Muscle of leg (tissue), 3 donors: ENCODE measurements at regions not wholly inside any gene's neighbourhood (a gene's known extent, or its start where the extent isn't known, plus 50 kb on each side); places are given as distances from the start of the nearest gene placed in this dataset.

Source experiments
- DNase-seq: peaks from one replicate; pipeline ENCODE4 v3.0.0; 2013
- H3K27ac ChIP-seq: one replicate; pipeline ENCODE4 v1.5.1; 2013; ENCODE audit warnings: mild to moderate bottlenecking, low read length, control low read depth
- H3K27me3 ChIP-seq: one replicate; pipeline ENCODE4 v1.6.1; 2013; ENCODE audit warnings: low read length; ENCODE audit not compliant: control insufficient read depth, insufficient read depth
- H3K36me3 ChIP-seq: one replicate; pipeline ENCODE4 v1.6.1; 2013; ENCODE audit warnings: low read length; ENCODE audit not compliant: control insufficient read depth, insufficient read depth
- H3K4me1 ChIP-seq: one replicate; pipeline ENCODE4 v1.6.1; 2013; ENCODE audit warnings: low read length; ENCODE audit not compliant: control insufficient read depth, insufficient read depth
- H3K4me3 ChIP-seq: one replicate; pipeline ENCODE4 v1.5.1; 2013; ENCODE audit warnings: low read length, control low read depth
- H3K9me3 ChIP-seq: replicated peaks from 2 replicates; pipeline ENCODE4 v1.6.1; 2013; ENCODE audit warnings: low read depth, low read length; ENCODE audit not compliant: control insufficient read depth
- WGBS: methylation state at CpG from one replicate; pipeline ENCODE4 v1.1.5; 2013; ENCODE audit warnings: missing lambda C conversion rate; ENCODE audit not compliant: insufficient coverage; 5-methylcytosine and 5-hydroxymethylcytosine counted together

DNA sequence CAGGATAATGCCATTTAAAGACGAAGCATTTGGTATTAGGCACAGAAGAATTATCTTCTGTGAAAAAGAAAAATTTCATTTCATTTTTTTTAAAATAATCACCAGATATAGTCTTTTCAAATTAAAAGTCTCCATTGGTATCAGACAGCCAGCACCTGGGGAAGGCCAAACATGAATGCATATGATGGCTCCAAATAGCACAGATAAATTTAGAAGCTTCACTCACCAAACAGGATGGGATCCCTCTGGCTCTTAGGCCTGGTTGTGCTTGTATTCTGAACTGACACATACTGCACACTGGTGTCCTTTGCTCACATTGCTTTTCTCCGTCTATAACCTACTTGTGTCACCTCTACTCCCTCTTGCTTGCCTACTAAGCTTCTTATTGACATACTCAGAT lies 169.5 kb upstream of the CHRM2 start:
- H3K4me3 ChIP-seq: no peak overlapping the region
- peak; percentile 4 for DNase-seq
- WGBS: no CpG with 5 or more reads among the region's 2 CpGs
- H3K4me1 ChIP-seq: no peaks in the 10 kb centered on the region
- no peaks in the 10 kb centered on the region for H3K36me3 ChIP-seq
- no peaks in the 10 kb centered on the region for H3K27me3 ChIP-seq
- H3K27ac ChIP-seq: no peak overlapping the region
- no peaks in the 10 kb centered on the region for H3K9me3 ChIP-seq

- Histone ChIP-seq H3K4me1 (no peaks in the 10 kb centered on the region), H3K9me3 (no peaks in the 10 kb centered on the region), H3K27me3 (no peaks in the 10 kb centered on the region), H3K27ac (no peak overlapping the region), H3K4me3 (no peak overlapping the region), H3K36me3 (no peaks in the 10 kb centered on the region)
- no peak for DNase-seq
- WGBS: no CpG with 5 or more reads among the region's 3 CpGs
These were observed 170.2 kb upstream of the CHRM2 start for GRCh38 chr7:136698231-136698630.

- Histone ChIP-seq H3K4me1 (no peaks in the 10 kb centered on the region), H3K9me3 (no peaks in the 10 kb centered on the region), H3K36me3 (no peaks in the 10 kb centered on the region), H3K27ac (no peak overlapping the region), H3K27me3 (no peaks in the 10 kb centered on the region), H3K4me3 (no peak overlapping the region)
- DNase-seq: no peak
- WGBS: 17% methylated on average over 1 of the region's 2 CpGs
These were observed 171.2 kb upstream of the CHRM2 start for GRCh38 chr7:136697271-136697670.

DNA sequence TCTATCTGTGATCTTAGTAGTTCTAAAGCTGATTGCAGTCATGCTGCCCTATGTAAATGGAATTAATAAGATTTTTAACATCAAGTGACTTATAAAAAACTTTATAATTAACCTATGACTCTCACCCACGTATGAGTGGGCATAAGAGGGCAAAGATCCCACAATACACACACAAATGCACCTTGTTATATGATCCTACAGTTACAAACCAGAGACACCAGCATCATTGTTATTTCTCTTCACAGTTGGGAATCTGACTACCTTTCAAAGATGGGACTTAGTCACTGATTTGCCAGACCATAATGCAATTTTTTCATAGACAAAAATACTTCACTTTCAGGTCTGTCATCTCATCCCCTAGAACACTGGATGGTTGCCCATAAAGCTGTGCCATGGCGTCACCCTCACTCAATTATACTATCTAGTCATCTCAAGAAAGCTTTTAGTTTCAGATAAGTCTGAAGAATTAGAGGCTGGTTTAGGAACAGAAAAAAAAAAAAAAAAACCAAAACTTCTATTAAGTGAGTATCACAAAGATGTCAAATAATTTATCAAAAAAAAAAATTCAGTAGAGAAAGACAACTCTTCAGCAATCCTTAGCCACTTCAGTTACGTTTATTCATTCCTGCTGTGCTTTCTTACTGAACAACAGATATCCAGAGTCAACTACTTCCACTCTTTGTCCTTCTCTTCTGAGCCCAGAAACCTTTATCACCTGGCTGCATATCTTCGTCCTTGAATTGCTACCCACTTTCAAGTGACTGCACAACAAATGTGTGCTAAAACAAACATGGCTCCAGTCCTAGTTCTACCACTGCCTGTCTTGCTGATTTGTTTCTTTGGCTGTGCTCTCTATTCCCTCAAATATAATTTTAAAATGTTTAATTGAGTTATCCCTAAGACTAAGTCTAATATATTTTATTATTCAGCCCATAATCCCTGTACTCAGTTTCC lies 175.0 kb upstream of the CHRM2 start:
- no peak for DNase-seq
- Histone ChIP-seq H3K27ac (no peak overlapping the region), H3K4me1 (no peaks in the 10 kb centered on the region), H3K36me3 (no peaks in the 10 kb centered on the region), H3K27me3 (no peaks in the 10 kb centered on the region), H3K4me3 (no peak overlapping the region), H3K9me3 (no peaks in the 10 kb centered on the region)
- WGBS: 72% methylated on average over 2 of the region's 4 CpGs

DNA sequence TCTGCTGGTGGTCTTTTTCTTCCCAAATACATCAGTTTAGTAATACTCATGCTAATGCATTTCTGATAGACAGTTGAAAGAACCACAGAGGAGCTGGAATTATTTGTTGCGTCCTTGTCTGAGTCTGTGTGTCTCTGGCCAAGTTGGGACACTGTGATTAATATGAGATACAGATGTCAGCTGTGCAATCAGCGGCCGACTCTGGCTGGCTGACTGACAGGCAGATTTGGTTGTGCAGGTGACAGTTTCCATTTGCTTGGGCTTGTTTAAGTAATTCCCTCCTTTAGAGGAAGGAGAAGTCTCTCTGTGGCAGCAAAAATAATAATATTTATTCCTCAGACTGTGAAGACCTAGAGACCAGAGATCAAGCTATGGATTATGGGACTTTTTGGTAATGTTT lies 176.2 kb upstream of the CHRM2 start:
- Histone ChIP-seq H3K4me1 (no peaks in the 10 kb centered on the region), H3K36me3 (no peaks in the 10 kb centered on the region), H3K9me3 (no peaks in the 10 kb centered on the region), H3K27me3 (no peaks in the 10 kb centered on the region), H3K4me3 (no peak overlapping the region), H3K27ac (no peak overlapping the region)
- WGBS: 20% methylated on average over 1 of the region's 3 CpGs
- no peak for DNase-seq

DNA sequence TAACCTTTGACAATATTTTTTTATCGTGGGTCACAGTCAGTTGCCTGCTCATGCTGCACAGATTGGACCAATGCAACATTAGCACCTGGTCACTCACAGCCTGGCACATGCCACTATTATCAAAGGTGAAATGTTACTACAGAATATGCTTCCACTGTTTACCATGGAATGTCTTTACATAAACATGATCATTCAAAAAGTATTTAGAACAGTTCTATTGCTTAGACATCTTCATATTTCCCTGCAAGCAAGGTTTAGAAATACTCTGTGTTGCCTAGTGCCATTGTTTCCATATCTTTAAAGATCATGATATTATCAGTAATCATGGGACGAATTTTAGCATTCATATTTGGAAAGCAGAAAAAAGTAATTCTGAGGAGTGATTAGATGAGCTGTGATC lies 179.9 kb upstream of the CHRM2 start:
- DNase-seq: no peak
- Histone ChIP-seq H3K27ac (no peak overlapping the region), H3K4me1 (no peaks in the 10 kb centered on the region), H3K4me3 (no peak overlapping the region), H3K36me3 (no peaks in the 10 kb centered on the region), H3K27me3 (no peaks in the 10 kb centered on the region), H3K9me3 (no peaks in the 10 kb centered on the region)
- no CpG with 5 or more reads among the region's 2 CpGs for WGBS

DNA sequence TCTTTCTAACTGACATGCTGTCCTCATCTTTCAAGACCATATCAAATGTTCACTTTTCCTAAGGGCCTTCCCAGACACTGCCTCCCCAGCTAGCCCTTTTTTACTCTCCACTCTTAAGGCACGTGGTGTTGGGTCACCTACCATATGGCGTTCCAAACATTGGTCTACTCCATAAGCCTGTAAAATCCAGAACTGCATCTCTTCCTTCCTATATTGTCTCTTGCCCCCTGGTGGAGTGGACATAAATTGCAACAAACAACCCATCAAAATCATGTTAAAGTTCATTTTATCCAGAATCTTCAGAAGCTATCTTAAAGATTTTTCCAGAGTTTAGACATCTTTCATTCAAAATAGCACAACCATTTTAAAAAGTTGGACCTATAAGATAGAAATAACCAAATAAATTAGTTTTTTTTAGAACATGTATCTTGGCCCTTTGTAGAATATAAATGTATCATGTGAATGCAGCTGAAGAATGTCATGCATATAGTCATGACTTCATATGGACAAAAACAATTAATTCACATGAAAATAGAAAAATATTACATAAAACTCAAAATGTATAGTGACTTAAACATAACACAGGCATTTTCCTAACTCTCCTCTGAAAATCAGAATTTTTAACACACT lies 180.6 kb upstream of the CHRM2 start:
- no peaks in the 10 kb centered on the region for H3K27me3 ChIP-seq
- H3K9me3 ChIP-seq: no peaks in the 10 kb centered on the region
- no CpG with 5 or more reads among the region's 2 CpGs for WGBS
- H3K4me3 ChIP-seq: no peak overlapping the region
- DNase-seq: no peak
- H3K36me3 ChIP-seq: no peaks in the 10 kb centered on the region
- H3K4me1 ChIP-seq: no peaks in the 10 kb centered on the region
- no peak overlapping the region for H3K27ac ChIP-seq

DNA sequence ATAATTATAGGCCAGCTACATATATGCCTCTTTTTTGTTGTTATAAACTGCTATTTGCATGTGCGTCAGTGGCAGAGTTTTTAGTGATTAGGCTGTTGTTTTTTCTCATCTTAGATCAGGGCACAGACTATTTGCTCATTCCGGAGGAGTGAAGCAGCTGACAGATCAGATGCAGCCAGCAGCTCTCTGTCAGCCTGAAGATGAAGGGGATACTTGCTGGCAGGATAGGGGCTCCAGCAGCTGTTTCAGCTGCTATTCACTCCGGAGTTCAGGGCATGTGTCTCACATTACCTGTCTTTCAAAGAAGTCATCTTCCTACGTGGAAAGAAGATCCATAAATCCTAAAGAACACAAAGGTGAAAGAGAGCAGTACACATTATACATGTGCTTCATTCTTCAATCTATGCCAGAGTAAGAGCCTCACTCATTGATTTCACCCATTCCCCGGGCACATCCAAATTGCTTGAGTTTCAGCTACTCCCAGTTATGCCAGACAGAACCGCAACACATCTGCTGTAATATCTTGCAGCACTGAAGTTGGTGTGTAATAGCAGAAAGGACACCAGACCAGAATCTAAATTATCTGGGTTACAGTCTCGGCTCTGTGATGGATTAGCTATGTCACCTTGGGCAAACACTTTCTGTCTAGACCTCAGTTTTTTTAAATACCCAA lies 182.8 kb upstream of the CHRM2 start:
- H3K27ac ChIP-seq: no peak overlapping the region
- peak; percentile 20 for DNase-seq
- H3K27me3 ChIP-seq: no peaks in the 10 kb centered on the region
- no peak overlapping the region for H3K4me3 ChIP-seq
- no peaks in the 10 kb centered on the region for H3K4me1 ChIP-seq
- peaks cover 2% of the 10 kb centered on the region for H3K9me3 ChIP-seq
- WGBS: 22% methylated on average over 4 of the region's 7 CpGs
- no peaks in the 10 kb centered on the region for H3K36me3 ChIP-seq

- Histone ChIP-seq H3K4me3 (no peak overlapping the region), H3K9me3 (peaks cover 20% of the 10 kb centered on the region), H3K36me3 (no peaks in the 10 kb centered on the region), H3K4me1 (no peaks in the 10 kb centered on the region), H3K27me3 (no peaks in the 10 kb centered on the region), H3K27ac (no peak overlapping the region)
- DNase-seq: no peak
- WGBS: 71% methylated on average over 9 of the region's 9 CpGs
These were observed 190.7 kb upstream of the CHRM2 start for GRCh38 chr7:136677471-136678365.
